ENCODE measurements at regions not wholly inside any gene's neighbourhood (a gene's known extent, or its start where the extent isn't known, plus 50 kb on each side); places are given as distances from the start of the nearest gene placed in this dataset.

- no peak for TF ChIP-seq IRF2 (CRISPR knock-in tag; IDR thresholded peaks at IDR 0.05; ENCODE audit: borderline replicate concordance, low read depth)
- TF ChIP-seq FOXP1 (CRISPR knock-in tag; IDR thresholded peaks at IDR 0.05; ENCODE audit: borderline replicate concordance), result no peak
- TF ChIP-seq, protein P1, sequence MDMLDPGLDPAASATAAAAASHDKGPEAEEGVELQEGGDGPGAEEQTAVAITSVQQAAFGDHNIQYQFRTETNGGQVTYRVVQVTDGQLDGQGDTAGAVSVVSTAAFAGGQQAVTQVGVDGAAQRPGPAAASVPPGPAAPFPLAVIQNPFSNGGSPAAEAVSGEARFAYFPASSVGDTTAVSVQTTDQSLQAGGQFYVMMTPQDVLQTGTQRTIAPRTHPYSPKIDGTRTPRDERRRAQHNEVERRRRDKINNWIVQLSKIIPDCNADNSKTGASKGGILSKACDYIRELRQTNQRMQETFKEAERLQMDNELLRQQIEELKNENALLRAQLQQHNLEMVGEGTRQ (CRISPR knock-in tag; IDR thresholded peaks at IDR 0.05), result no peak
- TF ChIP-seq TEAD1 (CRISPR knock-in tag; IDR thresholded peaks at IDR 0.05), result no peak
- no peak for TF ChIP-seq CREB1 (CRISPR knock-in tag; IDR thresholded peaks at IDR 0.05)
- TF ChIP-seq, protein P2, sequence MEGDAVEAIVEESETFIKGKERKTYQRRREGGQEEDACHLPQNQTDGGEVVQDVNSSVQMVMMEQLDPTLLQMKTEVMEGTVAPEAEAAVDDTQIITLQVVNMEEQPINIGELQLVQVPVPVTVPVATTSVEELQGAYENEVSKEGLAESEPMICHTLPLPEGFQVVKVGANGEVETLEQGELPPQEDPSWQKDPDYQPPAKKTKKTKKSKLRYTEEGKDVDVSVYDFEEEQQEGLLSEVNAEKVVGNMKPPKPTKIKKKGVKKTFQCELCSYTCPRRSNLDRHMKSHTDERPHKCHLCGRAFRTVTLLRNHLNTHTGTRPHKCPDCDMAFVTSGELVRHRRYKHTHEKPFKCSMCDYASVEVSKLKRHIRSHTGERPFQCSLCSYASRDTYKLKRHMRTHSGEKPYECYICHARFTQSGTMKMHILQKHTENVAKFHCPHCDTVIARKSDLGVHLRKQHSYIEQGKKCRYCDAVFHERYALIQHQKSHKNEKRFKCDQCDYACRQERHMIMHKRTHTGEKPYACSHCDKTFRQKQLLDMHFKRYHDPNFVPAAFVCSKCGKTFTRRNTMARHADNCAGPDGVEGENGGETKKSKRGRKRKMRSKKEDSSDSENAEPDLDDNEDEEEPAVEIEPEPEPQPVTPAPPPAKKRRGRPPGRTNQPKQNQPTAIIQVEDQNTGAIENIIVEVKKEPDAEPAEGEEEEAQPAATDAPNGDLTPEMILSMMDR (IDR thresholded peaks at IDR 0.05), result no peak
- no peak for TF ChIP-seq ATF6 (CRISPR knock-in tag; IDR thresholded peaks at IDR 0.05)
- TF ChIP-seq EMX1 (CRISPR knock-in tag; IDR thresholded peaks at IDR 0.05), result no peak
- no peak for TF ChIP-seq TCF7 (CRISPR knock-in tag; IDR thresholded peaks at IDR 0.05; ENCODE audit: low read depth)
- TF ChIP-seq, protein P3, sequence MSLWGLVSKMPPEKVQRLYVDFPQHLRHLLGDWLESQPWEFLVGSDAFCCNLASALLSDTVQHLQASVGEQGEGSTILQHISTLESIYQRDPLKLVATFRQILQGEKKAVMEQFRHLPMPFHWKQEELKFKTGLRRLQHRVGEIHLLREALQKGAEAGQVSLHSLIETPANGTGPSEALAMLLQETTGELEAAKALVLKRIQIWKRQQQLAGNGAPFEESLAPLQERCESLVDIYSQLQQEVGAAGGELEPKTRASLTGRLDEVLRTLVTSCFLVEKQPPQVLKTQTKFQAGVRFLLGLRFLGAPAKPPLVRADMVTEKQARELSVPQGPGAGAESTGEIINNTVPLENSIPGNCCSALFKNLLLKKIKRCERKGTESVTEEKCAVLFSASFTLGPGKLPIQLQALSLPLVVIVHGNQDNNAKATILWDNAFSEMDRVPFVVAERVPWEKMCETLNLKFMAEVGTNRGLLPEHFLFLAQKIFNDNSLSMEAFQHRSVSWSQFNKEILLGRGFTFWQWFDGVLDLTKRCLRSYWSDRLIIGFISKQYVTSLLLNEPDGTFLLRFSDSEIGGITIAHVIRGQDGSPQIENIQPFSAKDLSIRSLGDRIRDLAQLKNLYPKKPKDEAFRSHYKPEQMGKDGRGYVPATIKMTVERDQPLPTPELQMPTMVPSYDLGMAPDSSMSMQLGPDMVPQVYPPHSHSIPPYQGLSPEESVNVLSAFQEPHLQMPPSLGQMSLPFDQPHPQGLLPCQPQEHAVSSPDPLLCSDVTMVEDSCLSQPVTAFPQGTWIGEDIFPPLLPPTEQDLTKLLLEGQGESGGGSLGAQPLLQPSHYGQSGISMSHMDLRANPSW (CRISPR knock-in tag; conservative IDR thresholded peaks at IDR 0.05; ENCODE audit: low read depth), result no peak
Measured at GRCh38 chr12:46990211-46990610, 89.2 kb upstream of the PCED1B start.

All from WTC11 (cell line).